HS-5 (cell line): ENCODE measurements at regions not wholly inside any gene's neighbourhood (a gene's known extent, or its start where the extent isn't known, plus 50 kb on each side); places are given as distances from the start of the nearest gene placed in this dataset.

Experiments
- DNase-seq: peaks from one replicate; pipeline ENCODE4 v3.0.0-alpha.2; 2012; ENCODE audit warnings: low read depth

GRCh38 chr2:234676783-234677450 is 180.0 kb upstream of the ARL4C start:
- DNase-seq: no peak

GRCh38 chr2:234676109-234676782 is 179.4 kb upstream of the ARL4C start:
- no peak for DNase-seq

- peak; percentile 64 for DNase-seq
These were observed 177.9 kb upstream of the ARL4C start for GRCh38 chr2:234674781-234675201.

GRCh38 chr2:234673961-234674759 is 177.3 kb upstream of the ARL4C start:
- DNase-seq: no peak

- no peak for DNase-seq
These were observed 176.6 kb upstream of the ARL4C start for GRCh38 chr2:234673501-234673900.

GRCh38 chr2:234672498-234673150 is 175.7 kb upstream of the ARL4C start:
- no peak for DNase-seq

GRCh38 chr2:234671716-234672115 is 174.8 kb upstream of the ARL4C start:
- no peak for DNase-seq

- DNase-seq: no peak
These were observed 174.3 kb upstream of the ARL4C start for GRCh38 chr2:234671231-234671630.

GRCh38 chr2:234670806-234671205 is 173.9 kb upstream of the ARL4C start:
- no peak for DNase-seq

- peak; percentile 87 for DNase-seq
These were observed 173.2 kb upstream of the ARL4C start for GRCh38 chr2:234670052-234670451.

GRCh38 chr2:234669621-234670020 is 172.7 kb upstream of the ARL4C start:
- DNase-seq: no peak

GRCh38 chr2:234669001-234669400 is 172.1 kb upstream of the ARL4C start:
- DNase-seq: no peak

GRCh38 chr2:234666911-234667310 is 170.0 kb upstream of the ARL4C start:
- no peak for DNase-seq

GRCh38 chr2:234665304-234665703 is 168.4 kb upstream of the ARL4C start:
- DNase-seq: no peak

GRCh38 chr2:234661849-234662248 is 165.0 kb upstream of the ARL4C start:
- no peak for DNase-seq

GRCh38 chr2:234661175-234661574 is 164.3 kb upstream of the ARL4C start:
- DNase-seq: no peak

GRCh38 chr2:234655706-234656105 is 158.8 kb upstream of the ARL4C start:
- no peak for DNase-seq

- DNase-seq: no peak
These were observed 154.0 kb upstream of the ARL4C start for GRCh38 chr2:234650911-234651310.

- DNase-seq: no peak
These were observed 153.1 kb upstream of the ARL4C start for GRCh38 chr2:234649951-234650350.

GRCh38 chr2:234643407-234643806 is 146.5 kb upstream of the ARL4C start:
- no peak for DNase-seq

- DNase-seq: no peak
These were observed 144.2 kb upstream of the ARL4C start for GRCh38 chr2:234641086-234641485.

- no peak for DNase-seq
These were observed 143.8 kb upstream of the ARL4C start for GRCh38 chr2:234640657-234641056.

- DNase-seq: no peak
These were observed 142.1 kb upstream of the ARL4C start for GRCh38 chr2:234638966-234639365.
